Left lobe of liver (tissue), 2 donors: ENCODE measurements at regions not wholly inside any gene's neighbourhood (a gene's known extent, or its start where the extent isn't known, plus 50 kb on each side); places are given as distances from the start of the nearest gene placed in this dataset.

ENCODE experiments used
- ATAC-seq: fragments of 200-7000 bp; cut with Tn5 transposase; one replicate; pipeline ENCODE4 v1.9.1; 2020; ENCODE audit warnings: mild to moderate bottlenecking, moderate library complexity
- DNase-seq: peaks from one replicate; pipeline ENCODE4 v3.0.0-alpha.2; 2020; ENCODE audit warnings: low spot score
- donor health status: DM: no; HTN: no; CAD: no; lungs with moderate emphysema.
- donor health status: DM: no; HTN: yes; CAD: no.

- no peak for DNase-seq
These were observed 249.8 kb upstream of the PRDM9 start for GRCh38 chr5:23257656-23258055.

GRCh38 chr5:23253621-23254198 is 253.7 kb upstream of the PRDM9 start:
- DNase-seq (no peak), ATAC-seq (no peak)

More at GRCh38 chr5:23257656-23258055, 249.8 kb upstream of the PRDM9 start:
- ATAC-seq = no peak

- no peak for ATAC-seq
- DNase-seq = no peak
These were observed 264.5 kb upstream of the PRDM9 start for GRCh38 chr5:23242891-23243290.

- DNase-seq (no peak), ATAC-seq (no peak)
These were observed 272.2 kb upstream of the PRDM9 start for GRCh38 chr5:23235246-23235645.

GRCh38 chr5:23234197-23234596 is 273.2 kb upstream of the PRDM9 start:
- no peak for ATAC-seq

GRCh38 chr5:23223846-23224245 is 283.6 kb upstream of the PRDM9 start:
- DNase-seq = no peak
- no peak for ATAC-seq

More at GRCh38 chr5:23234197-23234596, 273.2 kb upstream of the PRDM9 start:
- DNase-seq = no peak

GRCh38 chr5:23221831-23222230 is 285.6 kb upstream of the PRDM9 start:
- ATAC-seq (no peak), DNase-seq (no peak)

GRCh38 chr5:23217159-23217558 is 290.2 kb upstream of the PRDM9 start:
- DNase-seq (no peak), ATAC-seq (no peak)

- DNase-seq = no peak
- no peak for ATAC-seq
These were observed 291.1 kb upstream of the PRDM9 start for GRCh38 chr5:23216345-23216744.

- peak; percentile 90 for ATAC-seq
These were observed 298.4 kb upstream of the PRDM9 start for GRCh38 chr5:23208959-23209431.

GRCh38 chr5:23204111-23204510 is 303.3 kb upstream of the PRDM9 start:
- ATAC-seq = no peak
- DNase-seq = no peak

More at GRCh38 chr5:23208959-23209431, 298.4 kb upstream of the PRDM9 start:
- DNase-seq = no peak

GRCh38 chr5:23169660-23170416 is 316.7 kb upstream of the CDH12 start:
- no peak for ATAC-seq

GRCh38 chr5:23164971-23165370 is 311.8 kb upstream of the CDH12 start:
- DNase-seq (no peak), ATAC-seq (no peak)

More at GRCh38 chr5:23169660-23170416, 316.7 kb upstream of the CDH12 start:
- DNase-seq = no peak

- no peak for ATAC-seq
These were observed 305.0 kb upstream of the CDH12 start for GRCh38 chr5:23158179-23158578.

GRCh38 chr5:23157716-23158115 is 304.6 kb upstream of the CDH12 start:
- ATAC-seq = no peak
- DNase-seq = no peak

More at GRCh38 chr5:23158179-23158578, 305.0 kb upstream of the CDH12 start:
- DNase-seq = no peak

- no peak for ATAC-seq
- no peak for DNase-seq
These were observed 304.0 kb upstream of the CDH12 start for GRCh38 chr5:23157169-23157568.

- no peak for DNase-seq
- no peak for ATAC-seq
These were observed 294.5 kb upstream of the CDH12 start for GRCh38 chr5:23147625-23148024.

- ATAC-seq (no peak), DNase-seq (no peak)
These were observed 293.0 kb upstream of the CDH12 start for GRCh38 chr5:23146183-23146582.

GRCh38 chr5:23139338-23140171 is 286.4 kb upstream of the CDH12 start:
- ATAC-seq (peak; percentile 97), DNase-seq (no peak)

GRCh38 chr5:23136958-23137357 is 283.8 kb upstream of the CDH12 start:
- ATAC-seq (peak; percentile 68), DNase-seq (no peak)

- ATAC-seq = no peak
These were observed 279.1 kb upstream of the CDH12 start for GRCh38 chr5:23132231-23132630.

More at GRCh38 chr5:23132231-23132630, 279.1 kb upstream of the CDH12 start:
- no peak for DNase-seq
